GM12878 (cell line): ENCODE measurements at regions not wholly inside any gene's neighbourhood (a gene's known extent, or its start where the extent isn't known, plus 50 kb on each side); places are given as distances from the start of the nearest gene placed in this dataset.
A peak's percentile ranks its signal among the peaks of the same experiment; 100 is the strongest.

Experiments
- ATAC-seq: fragments of 200-7000 bp; cut with Tn5 transposase; 3 replicates; pipeline ENCODE4 v1.9.1; 2020; ENCODE audit warnings: mild to moderate bottlenecking, moderate library complexity
- BruUV-seq: library from RNA; stranded (reverse); fragments of 400-500 nt; replicated peaks from 2 replicates; lab custom pipeline; 2021; lab: Mats Ljungman, UMichigan
- CTCF ChIA-PET: fragments of 300-600 bp; sonication (Branson Sonifier 250); formaldehyde crosslinking; extraction: SDS; loops from one replicate; lab custom pipeline; 2021; ENCODE audit warnings: inconsistent platforms; lab: Yijun Ruan, JAX
- POLR2A ChIA-PET: fragments of 350-600 bp; formaldehyde crosslinking; extraction: SDS; loops from one replicate; lab custom pipeline; 2021; ENCODE audit warnings: inconsistent platforms; lab: Charles Lee
- RAD21 ChIA-PET: fragments of 300-600 bp; sonication (Branson Sonifier 250); formaldehyde crosslinking; loops from one replicate; lab custom pipeline; 2023; ENCODE audit warnings: antibody characterized with exemption; ENCODE audit not compliant: unreplicated experiment; lab: Charles Lee
- SMC1A ChIA-PET: fragments of 300-600 bp; sonication (Branson Sonifier 250); formaldehyde crosslinking; loops from one replicate; lab custom pipeline; 2023; ENCODE audit not compliant: unreplicated experiment, uncharacterized antibody; lab: Charles Lee
- DNase-seq: peaks from one replicate; pipeline ENCODE4 v3.0.0-alpha.2; 2011; ENCODE audit warnings: low read depth, low spot score
- FAIRE-seq: peaks from 3 replicates; lab custom pipeline; 2011; peaks lifted over from hg19 to GRCh38; lab: Jason Lieb, UNC
- H2AFZ ChIP-seq: 2 replicates; pipeline ENCODE4 v1.6.0; 2011; ENCODE audit warnings: low read depth, low read length, control low read depth; ENCODE audit not compliant: control insufficient read depth
- H3K27ac ChIP-seq: 2 replicates; pipeline ENCODE4 v1.5.1; 2011; ENCODE audit warnings: control low read depth; ENCODE audit not compliant: control insufficient read depth, insufficient read depth
- H3K27me3 ChIP-seq, 2 experiments: replicated peaks in 1 of 2; 2 replicates each; pipeline versions ENCODE4 v1.6.0 to v1.6.1; 2011; ENCODE audit warnings: low read length in 1 of 2; ENCODE audit not compliant: control insufficient read depth in 2 of 2, insufficient read depth in 2 of 2
- H3K36me3 ChIP-seq, 2 experiments: 2 replicates each; pipeline ENCODE4 v1.5.1; 2011; ENCODE audit warnings: low read length in 1 of 2; ENCODE audit not compliant: control insufficient read depth in 2 of 2, insufficient read depth in 2 of 2
- H3K4me1 ChIP-seq: 2 replicates; pipeline ENCODE4 v1.6.1; 2011; ENCODE audit warnings: mild to moderate bottlenecking, low read length, moderate library complexity, mixed read lengths; ENCODE audit not compliant: control insufficient read depth, insufficient read depth
- H3K4me2 ChIP-seq: 2 replicates; pipeline ENCODE4 v1.6.0; 2011; ENCODE audit warnings: control low read depth; ENCODE audit not compliant: control insufficient read depth, insufficient read depth
- H3K4me3 ChIP-seq: fragments of 200-600 bp; sonication (generic); 2 replicates; pipeline ENCODE4 v1.5.1; 2016
- H3K79me2 ChIP-seq: 2 replicates; pipeline ENCODE4 v1.6.0; 2011; ENCODE audit warnings: low read length; ENCODE audit not compliant: control insufficient read depth, insufficient read depth
- H3K9ac ChIP-seq: 2 replicates; pipeline ENCODE4 v1.8.0; 2011; ENCODE audit warnings: low read length, control low read depth, mixed read lengths; ENCODE audit not compliant: control insufficient read depth, insufficient read depth
- H3K9me3 ChIP-seq: replicated peaks from 3 replicates; pipeline ENCODE4 v1.5.1; 2011; ENCODE audit warnings: mild to moderate bottlenecking, low read length; ENCODE audit not compliant: control insufficient read depth, insufficient read depth
- H4K20me1 ChIP-seq: 2 replicates; pipeline ENCODE4 v1.6.0; 2011; ENCODE audit not compliant: control insufficient read depth, insufficient read depth
- ASH2L ChIP-seq: fragments of 300-600, 200-600 bp; sonication (generic); IDR thresholded peaks from 2 replicates; pipeline ENCODE4 v1.6.1; 2017; ENCODE audit warnings: low read depth, mild to moderate bottlenecking, borderline replicate concordance
- CHD1 ChIP-seq: IDR thresholded peaks from 2 replicates; pipeline ENCODE4 v1.6.1; 2012; ENCODE audit warnings: low read depth, low read length, improper control_type of control experiment
- E2F4 ChIP-seq: IDR thresholded peaks from 2 replicates; pipeline ENCODE4 v1.6.1; 2012; ENCODE audit warnings: low read depth, low read length, improper control_type of control experiment
- JUNB ChIP-seq: IDR thresholded peaks from 2 replicates; pipeline ENCODE4 v1.6.1; 2016; ENCODE audit warnings: antibody characterized with exemption, mild to moderate bottlenecking
- PBX3 ChIP-seq: IDR thresholded peaks from 2 replicates; pipeline ENCODE4 v1.6.1; 2011; ENCODE audit warnings: mild to moderate bottlenecking, low read depth, low read length, moderate library complexity; ENCODE audit not compliant: insufficient replicate concordance
- ZNF217 ChIP-seq: fragments of 450-650 bp; IDR thresholded peaks from 2 replicates; pipeline ENCODE4 v1.6.1; 2017; ENCODE audit warnings: antibody characterized with exemption, mild to moderate bottlenecking
- WGBS: methylation state at CpG from one replicate; pipeline ENCODE4 v1.1.6; 2016; ENCODE audit warnings: low lambda C conversion rate; ENCODE audit not compliant: insufficient replicate concordance, insufficient coverage; ENCODE audit errors: missing lambda C conversion rate; 5-methylcytosine and 5-hydroxymethylcytosine counted together
- in situ Hi-C: fragments of 300-500 bp; cut with MboI; formaldehyde crosslinking; loops from 9 replicates; pipeline ENCODE4 v1.14.3; 2018; ENCODE audit warnings: mixed read lengths
- intact Hi-C: fragments of 100-400 bp; cut with micrococcal nuclease; formaldehyde crosslinking; loops from one replicate; pipeline ENCODE4 v1.14.2; 2022; ENCODE audit not compliant: unreplicated experiment

- no peak for TF ChIP-seq ASH2L
- TF ChIP-seq E2F4 = no peak
- TF ChIP-seq PBX3 = no peak
- no peak for TF ChIP-seq ZNF217
Observed at GRCh38 chr2:156079845-156080244, 252.7 kb downstream of the NR4A2 start (continued).

GRCh38 chr2:156077041-156077742, 255.3 kb downstream of the NR4A2 start:
- RAD21 ChIA-PET = no interaction called here

More at GRCh38 chr2:156077041-156077742, 255.3 kb downstream of the NR4A2 start:
- no peak overlapping the region for H3K4me3 ChIP-seq
- H3K36me3 ChIP-seq = no peaks in the 10 kb centered on the region
- DNase-seq (no peak), FAIRE-seq (no peak), ATAC-seq (no peak)
- H3K9me3 ChIP-seq = no peaks in the 10 kb centered on the region
- H3K27me3 ChIP-seq = no peaks in the 10 kb centered on the region
- POLR2A ChIA-PET = no interaction called here
- TF ChIP-seq JUNB = 0 out of 2 replicates have a peak, but pooled peaks have one; percentile 12
- no peak for TF ChIP-seq CHD1
- no TSS peak for BruUV-seq
- no peak overlapping the region for H3K4me2 ChIP-seq
- H3K79me2 ChIP-seq = no peaks in the 10 kb centered on the region
- no peak overlapping the region for H2AFZ ChIP-seq
- H4K20me1 ChIP-seq = no peaks in the 10 kb centered on the region
- no peaks in the 10 kb centered on the region for H3K4me1 ChIP-seq
- no peak overlapping the region for H3K9ac ChIP-seq
- 70% methylated on average over 1 of the region's 1 CpG for WGBS
- no peak overlapping the region for H3K27ac ChIP-seq
- SMC1A ChIA-PET = interaction anchor here (1.0 kb wide), 1 partner anchor 504 kb away, joined by 4 read pairs; no protein-coding TSS in a partner anchor
- CTCF ChIA-PET = no interaction called here
- intact Hi-C loops = no loop called here
- in situ Hi-C loops = no loop called here
